ENCODE measurements at regions not wholly inside any gene's neighbourhood (a gene's known extent, or its start where the extent isn't known, plus 50 kb on each side); places are given as distances from the start of the nearest gene placed in this dataset.

- H3K27me3 ChIP-seq (ENCODE audit: control insufficient read depth, insufficient read depth, low read length) = no peaks in the 10 kb centered on the region
- no peak for FAIRE-seq
- DNase-seq (ENCODE audit: low read depth) = no peak
- no peak overlapping the region for H3K4me3 ChIP-seq (ENCODE audit: low read depth, low read length)
- no peak for TF ChIP-seq CTCF (IDR thresholded peaks at IDR 0.05; ENCODE audit: insufficient read depth, low read length, severe bottlenecking)
- H3K36me3 ChIP-seq (ENCODE audit: control insufficient read depth, insufficient read depth, low read length) = no peaks in the 10 kb centered on the region
Observed at GRCh38 chr11:80868831-80869230, 1428.0 kb upstream of the TENM4 start.

- Histone ChIP-seq H3K27me3 (ENCODE audit: control insufficient read depth, insufficient read depth, low read length) (no peaks in the 10 kb centered on the region), H3K4me3 (ENCODE audit: low read depth, low read length) (no peak overlapping the region), H3K36me3 (ENCODE audit: control insufficient read depth, insufficient read depth, low read length) (no peaks in the 10 kb centered on the region)
- TF ChIP-seq CTCF (IDR thresholded peaks at IDR 0.05; ENCODE audit: insufficient read depth, low read length, severe bottlenecking) = no peak
- DNase-seq (ENCODE audit: low read depth) = no peak
- no peak for FAIRE-seq
Observed at GRCh38 chr11:80862011-80862410, 1421.2 kb upstream of the TENM4 start.

GRCh38 chr11:80861193-80861592 lies 1420.4 kb upstream of the TENM4 start:
- no peak overlapping the region for H3K4me3 ChIP-seq (ENCODE audit: low read depth, low read length)
- DNase-seq (ENCODE audit: low read depth) = no peak
- FAIRE-seq = no peak
- TF ChIP-seq CTCF (IDR thresholded peaks at IDR 0.05; ENCODE audit: insufficient read depth, low read length, severe bottlenecking) = no peak
- H3K36me3 ChIP-seq (ENCODE audit: control insufficient read depth, insufficient read depth, low read length) = no peaks in the 10 kb centered on the region
- no peaks in the 10 kb centered on the region for H3K27me3 ChIP-seq (ENCODE audit: control insufficient read depth, insufficient read depth, low read length)

- H3K4me3 ChIP-seq (ENCODE audit: low read depth, low read length) = no peak overlapping the region
- peak; percentile 83 for DNase-seq (ENCODE audit: low read depth)
Observed at GRCh38 chr11:80860632-80861031, 1419.8 kb upstream of the TENM4 start.

GRCh38 chr11:80856066-80856465 lies 1415.2 kb upstream of the TENM4 start:
- no peak for TF ChIP-seq CTCF (IDR thresholded peaks at IDR 0.05; ENCODE audit: insufficient read depth, low read length, severe bottlenecking)
- no peaks in the 10 kb centered on the region for H3K27me3 ChIP-seq (ENCODE audit: control insufficient read depth, insufficient read depth, low read length)
- H3K4me3 ChIP-seq (ENCODE audit: low read depth, low read length) = no peak overlapping the region
- DNase-seq (ENCODE audit: low read depth) = peak; percentile 90
- no peaks in the 10 kb centered on the region for H3K36me3 ChIP-seq (ENCODE audit: control insufficient read depth, insufficient read depth, low read length)
- FAIRE-seq = no peak

More at GRCh38 chr11:80860632-80861031, 1419.8 kb upstream of the TENM4 start:
- H3K27me3 ChIP-seq (ENCODE audit: control insufficient read depth, insufficient read depth, low read length) = no peaks in the 10 kb centered on the region
- H3K36me3 ChIP-seq (ENCODE audit: control insufficient read depth, insufficient read depth, low read length) = no peaks in the 10 kb centered on the region
- no peak for FAIRE-seq
- no peak for TF ChIP-seq CTCF (IDR thresholded peaks at IDR 0.05; ENCODE audit: insufficient read depth, low read length, severe bottlenecking)

GRCh38 chr11:80855426-80855825 lies 1414.6 kb upstream of the TENM4 start:
- H3K4me3 ChIP-seq (ENCODE audit: low read depth, low read length) = no peak overlapping the region
- no peaks in the 10 kb centered on the region for H3K27me3 ChIP-seq (ENCODE audit: control insufficient read depth, insufficient read depth, low read length)
- DNase-seq (ENCODE audit: low read depth) (no peak), FAIRE-seq (peak; percentile 50)
- no peaks in the 10 kb centered on the region for H3K36me3 ChIP-seq (ENCODE audit: control insufficient read depth, insufficient read depth, low read length)
- TF ChIP-seq CTCF (IDR thresholded peaks at IDR 0.05; ENCODE audit: insufficient read depth, low read length, severe bottlenecking) = no peak
